ENCODE measurements at regions not wholly inside any gene's neighbourhood (a gene's known extent, or its start where the extent isn't known, plus 50 kb on each side); places are given as distances from the start of the nearest gene placed in this dataset.

DNA sequence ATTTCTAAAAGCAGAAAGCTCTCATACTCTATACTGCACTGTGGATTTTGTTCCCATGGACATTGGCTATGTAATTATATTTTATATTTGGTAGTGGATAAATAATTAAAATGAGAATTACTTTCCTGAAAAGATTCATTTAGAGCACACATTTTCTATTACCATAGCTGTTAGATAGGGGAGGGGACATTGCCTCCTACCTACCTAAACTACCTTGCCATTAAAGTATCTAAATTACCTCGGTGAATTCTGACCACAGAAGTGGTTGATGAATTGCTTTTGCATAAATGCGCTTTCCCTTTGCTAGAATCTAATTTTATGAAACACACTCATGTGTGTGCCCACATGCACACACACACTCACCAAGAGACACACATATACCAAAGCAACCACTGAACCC lies 329.1 kb downstream of the MTX2 start:
- intact Hi-C loops (cut with micrococcal nuclease) = no loop called here

DNA sequence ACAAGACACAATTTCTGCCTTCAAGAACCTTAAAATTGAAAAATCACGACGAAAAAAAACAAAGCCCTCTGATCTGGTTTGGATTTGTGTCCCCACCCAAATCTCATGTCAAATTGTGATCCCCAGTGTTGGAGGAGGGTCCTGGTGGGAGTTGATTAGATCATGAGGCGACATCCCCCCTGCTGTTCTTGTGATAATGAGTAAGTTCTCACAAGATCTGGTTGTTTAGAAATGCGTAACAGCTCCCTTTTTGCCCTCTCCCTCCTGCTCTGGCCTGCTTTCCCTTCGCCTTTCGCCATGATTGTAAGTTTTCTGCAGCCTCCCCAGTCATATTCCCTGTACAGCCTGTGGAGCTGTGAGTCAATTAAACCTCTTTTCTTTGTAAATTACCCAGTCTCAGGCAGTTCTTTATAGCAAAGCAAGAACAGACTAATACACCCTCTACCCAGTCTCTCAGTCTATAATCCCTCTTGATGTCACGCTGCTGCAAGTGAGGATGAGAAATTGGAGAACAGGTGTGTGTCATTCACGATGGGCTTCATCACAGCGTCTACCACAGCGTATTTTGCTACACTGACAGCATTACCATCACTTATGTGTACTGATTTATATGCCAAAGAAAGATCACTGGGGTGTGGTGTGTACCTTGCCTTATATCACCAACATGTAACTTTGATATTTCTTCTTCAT lies 330.7 kb downstream of the MTX2 start:
- Mint-ChIP-seq H3K27ac (no peak overlapping the region), H3K27me3 (peaks cover 5% of the 10 kb centered on the region), H3K4me1 (ENCODE audit: low read depth) (no peaks in the 10 kb centered on the region), H3K36me3 (ENCODE audit: low read depth) (no peaks in the 10 kb centered on the region), H3K9me3 (no peaks in the 10 kb centered on the region), H3K4me3 (no peak overlapping the region)
- intact Hi-C loops (cut with micrococcal nuclease) = no loop called here

More for the DNA sequence above, 329.1 kb downstream of the MTX2 start:
- Mint-ChIP-seq H3K4me1 (ENCODE audit: low read depth) (no peaks in the 10 kb centered on the region), H3K27ac (no peak overlapping the region), H3K4me3 (no peak overlapping the region), H3K27me3 (peaks cover 7% of the 10 kb centered on the region), H3K9me3 (no peaks in the 10 kb centered on the region), H3K36me3 (ENCODE audit: low read depth) (no peaks in the 10 kb centered on the region)

DNA sequence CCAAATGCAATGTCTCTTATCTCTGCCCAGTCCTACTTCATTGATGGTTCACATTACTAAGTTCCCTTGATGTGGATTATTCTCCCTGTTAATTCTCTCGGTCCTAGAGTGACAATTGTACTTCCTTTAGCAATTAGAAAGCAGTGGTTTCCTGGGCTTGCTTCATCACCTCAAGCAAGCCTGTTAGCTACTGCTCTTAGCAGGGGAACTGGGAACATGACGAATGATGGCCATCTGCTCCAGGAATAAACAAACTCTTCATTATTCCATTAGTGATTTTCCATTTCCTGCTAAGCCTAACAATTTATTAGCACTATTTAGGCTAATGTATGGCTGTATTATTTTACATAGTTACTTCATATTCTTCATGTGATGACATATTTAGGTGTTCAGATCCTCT lies 331.8 kb downstream of the MTX2 start:
- H3K27ac Mint-ChIP-seq = no peak overlapping the region
- intact Hi-C loops (cut with micrococcal nuclease) = no loop called here
- no peaks in the 10 kb centered on the region for H3K36me3 Mint-ChIP-seq (ENCODE audit: low read depth)
- H3K9me3 Mint-ChIP-seq = no peaks in the 10 kb centered on the region
- peaks cover 5% of the 10 kb centered on the region for H3K27me3 Mint-ChIP-seq
- H3K4me3 Mint-ChIP-seq = no peak overlapping the region
- H3K4me1 Mint-ChIP-seq (ENCODE audit: low read depth) = no peaks in the 10 kb centered on the region

DNA sequence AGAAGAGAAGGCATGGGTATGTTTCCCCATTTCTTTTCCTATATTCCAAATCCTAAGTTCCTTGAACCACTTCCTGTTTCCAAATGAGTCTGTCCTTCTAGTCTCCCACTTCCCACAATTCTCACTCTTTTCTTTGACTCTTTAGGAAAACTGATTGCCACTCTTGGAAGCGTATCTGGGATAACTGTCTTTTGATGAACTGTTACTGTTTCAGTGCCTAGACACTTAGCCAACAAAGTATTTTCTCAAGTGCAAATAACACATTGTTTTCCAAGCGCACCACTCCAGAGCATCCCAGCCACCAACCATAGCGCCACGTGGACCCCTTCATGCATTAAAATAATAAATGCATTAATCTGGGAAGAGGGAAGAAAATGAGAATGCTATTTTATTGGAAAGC lies 342.8 kb downstream of the MTX2 start:
- no peak overlapping the region for H3K4me3 Mint-ChIP-seq
- peaks cover 16% of the 10 kb centered on the region for H3K27me3 Mint-ChIP-seq
- no peaks in the 10 kb centered on the region for H3K9me3 Mint-ChIP-seq
- intact Hi-C loops (cut with micrococcal nuclease) = no loop called here
- no peaks in the 10 kb centered on the region for H3K36me3 Mint-ChIP-seq (ENCODE audit: low read depth)
- H3K27ac Mint-ChIP-seq = no peak overlapping the region
- no peaks in the 10 kb centered on the region for H3K4me1 Mint-ChIP-seq (ENCODE audit: low read depth)

DNA sequence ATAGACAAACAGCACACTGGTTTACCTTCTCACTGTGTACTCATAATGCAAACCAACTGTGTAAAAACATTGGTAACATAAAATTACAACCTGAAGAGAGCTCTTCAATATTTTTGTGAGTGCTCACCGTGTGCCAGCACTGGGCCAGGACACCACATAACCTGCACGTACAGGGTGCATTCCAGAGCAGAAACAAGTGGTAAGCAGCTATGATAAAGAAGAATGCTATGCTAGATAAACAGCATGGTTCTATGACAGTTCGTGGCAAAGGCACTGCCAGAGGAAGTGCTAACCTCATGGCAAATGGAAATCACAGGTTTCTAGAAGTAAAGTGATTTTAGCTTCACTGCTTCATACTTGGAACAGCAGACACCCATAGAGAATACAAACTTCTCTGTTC lies 343.5 kb downstream of the MTX2 start:
- H3K9me3 Mint-ChIP-seq = no peaks in the 10 kb centered on the region
- no peak overlapping the region for H3K4me3 Mint-ChIP-seq
- H3K4me1 Mint-ChIP-seq (ENCODE audit: low read depth) = no peaks in the 10 kb centered on the region
- H3K27me3 Mint-ChIP-seq = peaks cover 16% of the 10 kb centered on the region
- H3K36me3 Mint-ChIP-seq (ENCODE audit: low read depth) = no peaks in the 10 kb centered on the region
- intact Hi-C loops (cut with micrococcal nuclease) = no loop called here
- H3K27ac Mint-ChIP-seq = no peak overlapping the region

DNA sequence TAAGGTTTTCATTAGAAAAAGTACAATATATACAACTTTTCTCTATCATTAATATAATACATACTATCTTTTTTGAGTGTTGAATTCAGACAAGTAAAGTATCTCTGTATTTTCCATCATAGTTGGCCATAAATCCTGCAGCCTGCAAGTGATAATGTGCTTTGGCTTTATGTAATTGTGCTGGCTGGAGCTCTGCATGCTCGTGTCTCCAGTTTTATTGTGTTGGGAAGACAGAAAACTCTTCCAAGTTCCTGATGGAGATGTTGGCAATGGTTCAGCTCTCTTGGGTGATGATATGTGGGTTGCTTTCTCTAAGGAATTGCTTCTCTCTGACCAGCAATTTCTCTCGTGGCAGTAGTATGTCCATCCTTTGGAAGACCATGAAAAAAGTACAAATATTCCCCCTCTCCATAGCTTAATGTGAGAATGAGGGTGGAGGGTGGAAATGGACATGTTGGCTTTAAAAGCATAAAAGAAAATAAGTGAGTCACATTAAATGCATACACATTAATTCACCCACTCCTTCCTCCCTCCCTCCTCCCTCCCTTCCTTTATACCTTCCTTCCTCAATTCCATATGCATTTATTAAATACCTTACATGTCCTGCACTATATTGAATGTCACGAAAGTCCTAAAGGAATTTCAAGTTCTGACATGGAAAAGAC lies 344.2 kb downstream of the MTX2 start:
- H3K4me3 Mint-ChIP-seq = no peak overlapping the region
- H3K4me1 Mint-ChIP-seq (ENCODE audit: low read depth) = no peaks in the 10 kb centered on the region
- no peaks in the 10 kb centered on the region for H3K9me3 Mint-ChIP-seq
- no peak overlapping the region for H3K27ac Mint-ChIP-seq
- H3K36me3 Mint-ChIP-seq (ENCODE audit: low read depth) = no peaks in the 10 kb centered on the region
- H3K27me3 Mint-ChIP-seq = peaks cover 16% of the 10 kb centered on the region
- intact Hi-C loops (cut with micrococcal nuclease) = no loop called here

DNA sequence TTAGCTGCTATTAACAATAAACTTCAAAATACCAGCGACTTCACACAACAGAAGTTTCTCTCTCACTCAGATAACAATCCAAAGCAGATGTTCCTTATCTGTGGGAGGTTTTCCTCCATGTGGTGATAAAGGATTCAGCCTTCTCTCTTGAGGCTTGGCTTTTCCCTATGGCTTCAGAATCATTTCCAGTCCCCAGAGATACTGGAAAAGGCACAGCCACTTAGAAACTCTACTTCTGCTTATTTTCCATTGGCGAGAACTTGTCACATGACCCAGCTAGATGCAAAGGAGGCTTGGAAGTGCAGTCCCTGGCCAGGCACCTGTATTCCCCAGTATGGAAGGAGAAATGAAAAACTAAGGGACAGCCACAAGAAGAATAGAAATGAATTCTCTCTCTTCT lies 344.8 kb downstream of the MTX2 start:
- peaks cover 16% of the 10 kb centered on the region for H3K27me3 Mint-ChIP-seq
- no peaks in the 10 kb centered on the region for H3K36me3 Mint-ChIP-seq (ENCODE audit: low read depth)
- intact Hi-C loops (cut with micrococcal nuclease) = no loop called here

DNA sequence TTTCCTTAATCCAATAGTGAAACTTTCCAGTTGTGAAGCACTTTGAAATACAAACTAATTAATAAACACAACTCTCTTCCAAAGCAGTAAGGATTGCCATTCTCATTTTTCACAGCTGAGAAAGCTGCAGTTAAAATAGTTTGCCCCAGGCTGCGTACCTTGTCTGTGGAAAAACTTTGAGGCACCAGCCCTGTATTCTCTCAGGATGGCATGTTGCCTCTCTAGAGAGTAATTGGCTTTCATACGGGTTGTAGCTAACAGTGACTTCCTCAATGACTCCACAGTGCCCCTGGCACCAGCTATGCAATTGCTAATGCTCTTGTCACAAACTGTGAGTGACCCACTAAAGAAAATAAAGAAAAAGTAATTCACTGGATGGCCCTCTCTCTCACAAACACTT lies 345.7 kb downstream of the MTX2 start:
- no peak overlapping the region for H3K27ac Mint-ChIP-seq
- H3K36me3 Mint-ChIP-seq (ENCODE audit: low read depth) = no peaks in the 10 kb centered on the region
- H3K4me3 Mint-ChIP-seq = no peak overlapping the region
- H3K9me3 Mint-ChIP-seq = no peaks in the 10 kb centered on the region
- peaks cover 14% of the 10 kb centered on the region for H3K27me3 Mint-ChIP-seq
- intact Hi-C loops (cut with micrococcal nuclease) = no loop called here
- H3K4me1 Mint-ChIP-seq (ENCODE audit: low read depth) = no peaks in the 10 kb centered on the region

More for the DNA sequence above, 344.8 kb downstream of the MTX2 start:
- H3K4me1 Mint-ChIP-seq (ENCODE audit: low read depth) = no peaks in the 10 kb centered on the region
- H3K4me3 Mint-ChIP-seq = no peak overlapping the region
- H3K9me3 Mint-ChIP-seq = no peaks in the 10 kb centered on the region
- no peak overlapping the region for H3K27ac Mint-ChIP-seq

DNA sequence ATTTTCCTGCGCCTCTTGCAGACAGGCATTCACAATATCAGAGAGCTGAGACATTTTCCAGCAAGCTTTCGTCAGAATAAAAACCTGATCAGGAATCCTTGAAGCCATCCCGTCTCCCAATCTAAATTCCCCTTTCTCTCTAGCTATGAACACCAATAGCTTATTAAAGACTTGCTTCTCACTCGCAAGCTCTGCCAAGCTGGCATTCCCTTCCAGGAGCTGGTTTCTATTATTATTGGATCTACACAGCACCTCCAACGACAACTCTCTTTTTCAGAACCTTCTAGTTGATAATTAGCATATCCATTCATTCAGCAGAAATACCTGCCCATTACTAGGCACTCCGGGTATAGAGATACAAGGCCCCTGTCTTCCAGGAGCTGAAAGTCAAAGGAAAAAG lies 350.3 kb downstream of the MTX2 start:
- Mint-ChIP-seq H3K27me3 (peaks cover 9% of the 10 kb centered on the region), H3K9me3 (no peaks in the 10 kb centered on the region), H3K4me1 (ENCODE audit: low read depth) (no peaks in the 10 kb centered on the region), H3K36me3 (ENCODE audit: low read depth) (no peaks in the 10 kb centered on the region), H3K27ac (no peak overlapping the region), H3K4me3 (no peak overlapping the region)
- intact Hi-C loops (cut with micrococcal nuclease) = no loop called here

DNA sequence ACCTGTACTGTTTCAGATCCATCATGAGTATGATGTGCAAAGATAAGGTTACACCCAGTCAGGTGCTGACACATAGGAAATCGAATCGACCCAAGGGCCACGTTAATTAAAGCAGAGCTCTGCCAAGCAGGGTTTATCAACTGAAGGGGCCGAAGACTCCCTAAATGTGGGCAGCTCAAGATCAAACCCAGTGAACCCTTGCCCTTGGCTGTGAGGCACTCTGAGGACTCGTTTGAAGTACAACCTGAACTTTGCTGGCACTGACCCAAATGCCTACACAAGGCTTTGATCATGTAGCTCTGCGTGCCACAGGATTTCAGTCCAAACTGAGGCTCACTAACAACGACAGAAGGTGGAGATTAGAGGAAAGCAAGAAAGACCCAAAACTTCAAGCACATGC lies 352.1 kb downstream of the MTX2 start:
- no peak overlapping the region for H3K27ac Mint-ChIP-seq
- no peaks in the 10 kb centered on the region for H3K4me1 Mint-ChIP-seq (ENCODE audit: low read depth)
- intact Hi-C loops (cut with micrococcal nuclease) = no loop called here
- H3K4me3 Mint-ChIP-seq = no peak overlapping the region
- H3K36me3 Mint-ChIP-seq (ENCODE audit: low read depth) = no peaks in the 10 kb centered on the region
- no peaks in the 10 kb centered on the region for H3K9me3 Mint-ChIP-seq
- H3K27me3 Mint-ChIP-seq = peaks cover 12% of the 10 kb centered on the region

DNA sequence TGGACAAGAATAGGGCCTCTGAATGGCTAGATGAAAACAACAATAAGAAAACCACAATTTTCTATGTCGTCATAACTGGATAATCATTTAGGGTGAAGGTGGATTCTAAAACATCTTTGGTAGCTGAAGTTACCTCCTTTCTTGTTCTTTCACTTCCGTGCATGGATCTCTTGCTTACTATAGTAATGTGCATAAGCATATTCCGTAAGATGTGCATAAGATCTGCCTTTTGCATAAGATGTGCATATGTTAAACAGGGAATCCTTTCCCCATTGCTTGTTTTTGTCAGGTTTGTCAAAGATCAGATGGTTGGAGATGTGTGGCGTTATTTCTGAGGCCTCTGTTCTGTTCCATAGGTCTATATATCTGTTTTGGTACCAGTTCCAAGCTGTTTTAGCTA lies 353.6 kb downstream of the MTX2 start:
- intact Hi-C loops (cut with micrococcal nuclease) = no loop called here
- Mint-ChIP-seq H3K36me3 (ENCODE audit: low read depth) (no peaks in the 10 kb centered on the region), H3K27ac (no peak overlapping the region), H3K4me1 (ENCODE audit: low read depth) (no peaks in the 10 kb centered on the region), H3K4me3 (no peak overlapping the region), H3K27me3 (peaks cover 14% of the 10 kb centered on the region), H3K9me3 (no peaks in the 10 kb centered on the region)

DNA sequence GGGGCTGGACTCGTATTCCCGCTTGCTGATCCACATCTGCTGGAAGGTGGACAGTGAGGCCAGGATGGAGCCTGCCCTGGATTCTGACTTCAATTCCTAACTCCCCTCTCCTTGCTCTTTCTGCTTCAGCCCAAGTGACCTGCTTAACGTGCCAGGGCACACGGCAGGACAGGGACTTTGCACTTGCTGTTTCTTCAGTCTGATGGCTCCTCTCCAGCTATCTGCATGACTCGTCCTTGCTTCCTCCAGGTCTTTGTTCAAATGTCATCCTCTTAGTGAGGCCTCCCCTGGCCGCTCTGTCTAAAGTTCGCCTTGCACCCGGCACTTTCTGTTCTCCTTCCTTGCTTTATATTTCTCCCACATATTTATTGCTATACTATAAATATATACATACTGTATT lies 357.6 kb downstream of the MTX2 start:
- H3K9me3 Mint-ChIP-seq = no peaks in the 10 kb centered on the region
- no peaks in the 10 kb centered on the region for H3K4me1 Mint-ChIP-seq (ENCODE audit: low read depth)
- no peaks in the 10 kb centered on the region for H3K36me3 Mint-ChIP-seq (ENCODE audit: low read depth)
- H3K27me3 Mint-ChIP-seq = peaks cover 32% of the 10 kb centered on the region
- intact Hi-C loops (cut with micrococcal nuclease) = no loop called here
- no peak overlapping the region for H3K27ac Mint-ChIP-seq
- H3K4me3 Mint-ChIP-seq = no peak overlapping the region

DNA sequence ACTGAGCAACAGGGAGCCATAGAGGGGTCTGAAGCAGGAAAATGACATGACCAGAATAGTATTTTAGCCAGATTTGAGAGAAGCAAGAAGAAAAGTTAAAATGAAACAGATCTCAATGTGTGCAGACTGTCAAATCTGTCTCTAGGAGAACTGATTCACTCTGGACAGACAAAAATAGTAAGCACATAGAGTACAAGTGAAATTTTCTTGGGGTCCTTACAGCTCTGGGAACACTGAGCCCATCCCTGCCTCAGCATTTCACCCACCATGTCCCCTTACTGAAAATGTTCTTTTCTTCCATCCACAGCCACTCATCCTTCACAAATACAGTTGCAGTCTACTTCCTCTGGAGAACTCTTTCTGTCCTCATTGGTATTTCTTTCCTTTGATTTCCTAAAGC lies 359.2 kb downstream of the MTX2 start:
- Mint-ChIP-seq H3K9me3 (no peaks in the 10 kb centered on the region), H3K4me1 (ENCODE audit: low read depth) (no peaks in the 10 kb centered on the region), H3K27ac (no peak overlapping the region), H3K4me3 (no peak overlapping the region), H3K36me3 (ENCODE audit: low read depth) (no peaks in the 10 kb centered on the region), H3K27me3 (peaks cover 38% of the 10 kb centered on the region)
- intact Hi-C loops (cut with micrococcal nuclease) = no loop called here

DNA sequence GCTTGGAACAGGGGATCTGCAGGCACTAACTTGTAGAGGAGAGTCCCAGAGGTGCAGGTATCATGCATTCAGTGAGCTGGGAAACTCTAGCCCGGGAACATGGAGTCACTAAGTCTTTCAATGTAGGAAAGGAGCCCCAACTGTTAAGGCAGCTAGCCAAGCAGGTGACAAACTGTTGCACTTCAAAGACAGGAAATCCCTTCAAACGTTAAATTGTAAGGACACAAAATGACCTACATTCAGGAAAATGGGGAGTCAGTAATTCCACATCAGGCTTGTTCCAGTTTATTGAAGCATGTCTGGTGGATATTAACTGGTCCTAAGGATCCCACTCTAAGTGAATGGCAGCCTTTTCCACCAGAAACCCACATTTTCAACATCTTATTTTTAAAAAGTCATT lies 364.5 kb downstream of the MTX2 start:
- Mint-ChIP-seq H3K4me3 (no peak overlapping the region), H3K9me3 (no peaks in the 10 kb centered on the region), H3K27ac (no peak overlapping the region), H3K27me3 (peaks cover 38% of the 10 kb centered on the region), H3K36me3 (ENCODE audit: low read depth) (no peaks in the 10 kb centered on the region), H3K4me1 (ENCODE audit: low read depth) (no peaks in the 10 kb centered on the region)
- intact Hi-C loops (cut with micrococcal nuclease) = no loop called here

DNA sequence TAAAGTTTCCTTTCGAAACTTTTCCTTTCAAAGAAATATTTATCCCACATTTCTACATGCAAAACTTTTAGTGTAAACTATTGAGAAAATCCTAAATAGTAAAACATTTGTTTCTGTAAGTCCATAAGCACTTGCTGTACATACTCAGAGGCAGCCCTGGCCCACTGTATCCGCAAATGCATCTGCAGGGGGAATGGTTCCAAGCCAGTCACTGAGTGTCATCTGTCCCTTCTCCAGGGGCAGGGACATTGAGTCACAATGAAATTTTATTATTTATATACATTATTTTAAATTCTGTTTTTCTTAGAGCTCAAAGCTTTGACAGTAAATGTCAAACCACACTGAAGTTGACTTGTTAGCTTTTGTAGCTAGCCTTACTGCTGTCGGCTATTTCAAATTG lies 367.2 kb downstream of the MTX2 start:
- Mint-ChIP-seq H3K4me1 (ENCODE audit: low read depth) (no peaks in the 10 kb centered on the region), H3K27me3 (peaks cover 52% of the 10 kb centered on the region)
- intact Hi-C loops (cut with micrococcal nuclease) = loop anchor here (5.0 kb wide), 3 partner anchors 179 to 509 kb away; partner anchors contain the start of gene HOXD8

More for the DNA sequence above, 367.2 kb downstream of the MTX2 start:
- no peak overlapping the region for H3K4me3 Mint-ChIP-seq
- H3K36me3 Mint-ChIP-seq (ENCODE audit: low read depth) = no peaks in the 10 kb centered on the region
- no peak overlapping the region for H3K27ac Mint-ChIP-seq
- no peaks in the 10 kb centered on the region for H3K9me3 Mint-ChIP-seq

All from dendritic cell treated with granulocyte-macrophage colony-stimulating factor and Interleukin-4, amounts not matched to agents 40 ng/mL and 50 ng/mL, for 4 days (primary cell).